ENCODE measurements at regions not wholly inside any gene's neighbourhood (a gene's known extent, or its start where the extent isn't known, plus 50 kb on each side); places are given as distances from the start of the nearest gene placed in this dataset.
"Not testable (repeated sequence)": the region's sequence is repeated elsewhere in the genome, so short reads cannot be mapped to it uniquely, and the experiment has no call there.

DNA sequence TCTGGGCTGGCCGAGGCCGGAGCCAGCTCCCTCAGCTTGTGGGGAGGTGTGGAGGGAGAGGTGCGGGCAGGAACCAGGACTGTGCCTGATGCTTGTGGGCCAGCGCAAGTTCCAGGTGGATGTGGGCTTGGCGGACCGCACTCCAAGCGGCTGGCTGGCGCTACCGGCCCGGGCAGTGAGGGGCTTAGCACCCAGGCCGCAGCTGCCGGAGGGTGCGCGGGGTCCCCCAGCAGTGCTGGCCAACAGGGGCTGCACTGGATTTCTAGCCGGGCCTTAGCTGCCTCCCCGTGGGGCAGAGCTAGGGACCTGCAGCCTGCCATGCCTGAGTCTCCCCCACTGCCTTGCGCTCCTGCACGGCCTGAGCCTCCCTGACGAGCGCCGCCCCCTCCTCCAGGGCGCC, 242.8 kb downstream of the CCSER2 start:
- no peak overlapping the region for H3K4me3 ChIP-seq (ENCODE audit: low read depth, low read length)
- DNase-seq (ENCODE audit: low read depth): no peak

DNA sequence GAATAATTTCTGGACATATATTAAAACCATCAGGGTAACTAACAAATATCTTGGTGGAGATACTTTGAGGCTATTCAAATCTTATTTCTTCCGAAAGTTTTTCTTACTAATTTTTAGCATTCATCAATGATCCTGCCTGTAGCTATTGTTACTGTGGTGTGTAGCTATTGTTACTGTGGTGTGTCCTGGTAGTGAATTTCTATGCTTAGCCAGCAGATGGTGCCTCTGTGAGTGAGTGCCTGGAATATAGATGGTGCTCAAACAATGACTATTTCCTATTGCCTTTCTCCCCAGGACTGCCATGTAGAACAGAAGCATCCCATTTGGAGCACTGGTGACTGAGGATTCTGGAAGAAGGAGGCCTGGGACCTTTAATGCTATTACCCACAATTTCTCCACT, 245.7 kb downstream of the CCSER2 start:
- DNase-seq (ENCODE audit: low read depth): no peak
- no peak overlapping the region for H3K4me3 ChIP-seq (ENCODE audit: low read depth, low read length)

DNA sequence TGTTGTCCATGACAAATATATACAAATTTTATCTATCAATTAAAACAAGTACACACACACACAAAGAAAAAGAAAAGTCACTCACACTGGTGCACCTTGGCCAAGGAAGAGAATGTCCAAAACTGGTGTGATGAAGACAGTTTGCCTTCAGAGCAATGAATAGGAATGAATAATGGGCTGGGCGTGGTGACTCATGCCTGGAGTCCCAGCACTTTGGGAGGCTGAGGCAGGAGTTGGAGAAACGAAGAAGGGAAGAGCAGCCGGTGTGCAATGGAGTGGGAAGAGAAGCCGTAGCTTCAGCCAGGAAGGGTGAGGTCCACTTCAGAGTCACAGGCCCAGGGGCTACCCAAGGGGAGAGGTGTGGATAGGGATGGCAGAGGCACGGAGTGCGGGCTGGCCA, 253.6 kb downstream of the CCSER2 start:
- no peak overlapping the region for H3K4me3 ChIP-seq (ENCODE audit: low read depth, low read length)
- DNase-seq (ENCODE audit: low read depth): no peak

DNA sequence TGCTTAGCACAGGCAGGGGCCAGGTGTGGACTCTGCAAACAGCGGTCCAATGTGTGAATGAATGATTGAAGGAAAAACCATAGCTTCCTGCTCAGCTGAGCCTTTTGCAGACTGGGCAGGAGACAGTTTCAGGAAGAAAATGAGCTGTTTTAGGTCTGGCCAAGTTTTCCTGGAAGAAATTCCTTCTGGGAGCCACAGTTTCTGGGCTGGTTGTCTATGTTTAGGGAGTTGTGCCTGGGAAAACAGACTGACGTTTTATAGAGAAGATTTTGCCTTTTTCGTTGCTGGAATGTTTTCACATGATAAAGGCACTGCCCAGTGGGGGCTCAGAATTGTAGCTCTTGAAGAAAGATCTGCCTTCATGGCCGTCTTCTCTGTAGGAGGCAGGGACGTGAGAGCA, 255.1 kb downstream of the CCSER2 start:
- no peak overlapping the region for H3K4me3 ChIP-seq (ENCODE audit: low read depth, low read length)
- no peak for DNase-seq (ENCODE audit: low read depth)

DNA sequence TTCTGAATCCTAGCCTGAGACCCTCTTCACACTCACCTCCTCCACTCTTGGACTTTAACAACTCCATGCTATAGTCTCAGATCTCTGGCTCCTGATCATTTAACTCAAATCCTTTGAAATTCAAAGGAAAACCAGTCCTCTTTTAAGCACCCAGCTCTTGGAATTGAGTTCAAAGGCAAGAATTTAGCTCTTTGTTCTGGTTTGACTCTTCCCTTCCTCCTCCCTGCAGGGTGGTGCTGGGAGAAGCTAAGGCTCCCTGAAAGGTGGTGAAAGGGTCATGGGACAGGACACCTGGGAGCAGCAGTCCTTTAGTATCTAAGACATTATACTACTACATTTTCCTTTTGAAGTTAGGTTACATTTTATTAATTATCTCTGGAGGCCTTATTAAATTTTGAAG, 259.4 kb downstream of the CCSER2 start:
- no peak overlapping the region for H3K4me3 ChIP-seq (ENCODE audit: low read depth, low read length)
- no peak for DNase-seq (ENCODE audit: low read depth)

DNA sequence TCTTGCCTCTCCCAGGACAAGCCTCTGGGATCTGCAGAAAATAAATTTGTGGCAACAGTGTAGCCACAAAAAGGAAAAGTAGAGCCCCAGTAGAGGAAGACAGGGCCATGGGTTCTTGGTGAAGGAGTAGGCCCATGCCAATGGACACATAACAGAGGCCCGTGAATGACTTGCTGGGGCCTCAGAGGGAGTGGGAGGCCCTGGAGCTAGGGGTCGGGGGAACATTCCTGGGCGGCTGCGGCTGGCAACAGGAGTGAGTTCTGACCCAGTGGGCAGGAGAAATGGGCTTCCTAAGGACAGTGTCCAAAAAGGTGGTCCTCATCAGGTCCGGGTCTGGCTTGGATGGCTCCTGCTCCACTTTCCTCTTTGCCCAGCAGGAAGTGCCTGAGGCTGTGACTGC, 260.0 kb downstream of the CCSER2 start:
- H3K4me3 ChIP-seq (ENCODE audit: low read depth, low read length): no peak overlapping the region
- DNase-seq (ENCODE audit: low read depth): no peak

DNA sequence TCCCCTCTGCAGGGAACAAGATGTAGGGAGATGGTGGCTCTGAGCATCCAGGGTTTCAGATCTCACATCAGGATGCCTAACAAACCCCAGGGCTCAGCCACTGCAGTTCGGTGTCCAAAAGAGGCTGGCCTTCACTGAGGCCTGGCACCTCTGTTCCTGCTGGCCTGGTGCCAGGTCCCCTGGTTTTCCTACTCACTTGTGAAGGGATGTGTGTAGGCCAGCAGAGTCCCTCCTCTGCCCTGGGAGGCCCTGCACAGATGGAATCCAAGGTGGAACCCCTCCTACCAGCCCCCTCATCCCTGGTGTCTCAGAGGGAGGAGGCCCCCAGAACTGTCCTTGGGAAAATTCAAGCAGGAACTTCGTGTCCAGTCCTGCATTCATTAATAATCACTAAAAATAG, 260.6 kb downstream of the CCSER2 start:
- H3K4me3 ChIP-seq (ENCODE audit: low read depth, low read length): no peak overlapping the region
- no peak for DNase-seq (ENCODE audit: low read depth)

DNA sequence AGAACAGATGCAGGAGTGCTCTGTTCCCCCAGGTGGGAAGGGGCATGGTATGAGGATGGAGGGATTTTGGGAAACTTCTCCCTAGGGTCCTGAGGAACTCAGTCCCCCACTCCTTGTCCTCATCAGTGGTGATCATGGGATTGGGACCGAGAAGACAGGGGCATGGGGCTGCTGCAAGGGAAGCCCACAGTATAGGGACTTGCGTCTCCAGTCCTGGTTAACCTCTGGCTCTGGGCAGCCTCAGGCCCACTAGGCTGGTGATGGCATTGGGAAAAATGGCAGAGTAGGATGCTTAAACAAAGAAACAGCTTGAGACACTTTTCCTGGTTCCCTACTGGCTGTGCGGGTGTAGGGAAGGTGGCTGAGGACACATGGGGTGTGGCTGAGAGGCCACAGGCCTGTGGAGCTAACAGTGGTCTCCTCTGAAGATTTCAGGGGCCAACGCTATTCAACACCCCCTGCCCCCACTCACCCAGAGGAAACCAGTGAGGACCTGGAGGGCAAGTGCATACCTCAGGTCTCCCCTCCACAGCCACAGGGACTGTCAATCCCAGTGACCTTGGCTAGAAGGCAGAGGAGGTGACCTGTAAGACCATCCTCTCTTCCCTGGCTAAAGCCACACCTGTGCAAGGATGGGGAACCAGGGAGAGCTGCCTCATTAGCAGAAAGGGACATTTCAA, 261.3 kb downstream of the CCSER2 start:
- H3K4me3 ChIP-seq (ENCODE audit: low read depth, low read length): no peak overlapping the region
- no peak for DNase-seq (ENCODE audit: low read depth)

DNA sequence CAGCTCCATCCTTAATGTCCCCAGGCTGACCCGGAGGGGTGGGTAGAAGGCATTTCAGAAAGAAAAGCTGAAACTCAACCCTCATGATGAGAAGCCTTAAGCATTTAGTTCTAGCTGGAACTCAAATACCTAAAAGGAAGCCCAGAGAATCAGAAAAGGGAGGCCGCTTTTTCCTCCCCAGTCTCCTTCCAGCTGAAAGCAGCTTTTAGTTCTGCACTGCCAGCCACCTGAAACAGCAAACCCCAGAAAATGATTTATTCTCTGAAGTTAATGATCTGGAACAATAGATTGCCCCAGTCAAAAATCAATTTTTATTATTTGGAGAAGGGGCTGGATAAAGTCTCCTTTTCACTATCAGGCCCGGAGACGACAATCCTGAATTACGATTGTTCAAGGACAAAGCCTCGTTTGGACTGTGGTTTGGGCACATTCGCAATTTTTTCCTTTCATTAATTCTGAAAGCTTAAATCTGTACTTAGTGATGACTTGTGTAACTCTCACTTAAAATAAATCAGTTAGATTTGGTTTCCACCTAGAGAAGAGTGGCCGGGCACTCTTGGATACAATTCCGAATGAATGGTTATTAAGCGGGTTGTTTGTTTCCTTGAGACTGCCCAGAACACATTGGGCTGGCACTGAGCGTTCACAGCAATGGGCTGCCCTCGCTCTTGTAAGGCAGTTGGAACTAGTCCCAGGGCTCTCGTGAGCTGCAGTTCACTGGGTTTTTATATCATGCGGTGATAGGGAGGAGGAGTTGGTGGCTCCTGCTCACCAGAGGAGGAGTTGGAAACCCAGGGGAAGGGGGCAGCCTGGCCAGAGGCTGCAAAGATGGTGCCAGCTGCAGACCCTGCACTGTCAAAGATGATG, 262.2 kb downstream of the CCSER2 start:
- H3K4me3 ChIP-seq (ENCODE audit: low read depth, low read length): no peak overlapping the region
- DNase-seq (ENCODE audit: low read depth): no peak

DNA sequence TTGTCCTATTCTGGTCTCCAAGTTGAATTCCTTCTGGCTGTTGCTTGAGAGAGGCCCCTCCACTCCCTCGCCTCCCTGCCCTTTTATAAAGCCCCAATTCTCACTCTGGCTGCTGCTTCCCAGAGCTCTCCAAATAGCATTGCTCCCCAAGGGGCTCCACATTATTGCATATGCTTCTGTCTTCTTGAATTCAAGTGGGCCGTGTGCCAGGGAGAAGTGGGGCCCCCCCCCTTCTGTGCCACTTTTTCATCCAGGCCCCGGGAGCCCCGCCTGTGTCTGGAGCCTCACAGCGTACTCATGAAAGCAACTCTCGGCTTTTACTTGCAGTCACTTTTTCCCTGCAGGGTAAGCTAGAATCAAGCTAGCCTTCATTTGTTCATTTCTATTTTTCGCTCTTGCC, 265.1 kb downstream of the CCSER2 start:
- no peak overlapping the region for H3K4me3 ChIP-seq (ENCODE audit: low read depth, low read length)
- DNase-seq (ENCODE audit: low read depth): no peak

DNA sequence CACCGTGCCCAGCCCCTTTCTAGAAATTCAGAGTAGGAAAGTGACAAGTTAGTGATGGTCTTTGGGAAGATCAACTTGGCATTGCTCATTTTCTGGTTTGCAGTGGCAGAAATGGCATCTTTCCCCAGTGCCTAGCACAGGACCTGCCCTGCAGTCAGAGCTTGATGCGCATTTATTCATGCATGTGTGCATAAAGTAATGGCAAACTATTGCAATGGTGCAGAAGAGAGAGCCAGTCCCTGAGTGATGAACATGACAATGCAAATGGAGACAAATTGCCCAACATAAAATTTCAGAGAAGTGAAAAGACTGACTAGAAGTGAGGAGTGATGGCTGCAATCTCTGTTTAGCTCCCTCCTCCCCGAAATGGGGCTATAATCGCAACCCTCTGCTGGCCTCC, 268.2 kb downstream of the CCSER2 start:
- H3K4me3 ChIP-seq (ENCODE audit: low read depth, low read length): no peak overlapping the region
- no peak for DNase-seq (ENCODE audit: low read depth)

DNA sequence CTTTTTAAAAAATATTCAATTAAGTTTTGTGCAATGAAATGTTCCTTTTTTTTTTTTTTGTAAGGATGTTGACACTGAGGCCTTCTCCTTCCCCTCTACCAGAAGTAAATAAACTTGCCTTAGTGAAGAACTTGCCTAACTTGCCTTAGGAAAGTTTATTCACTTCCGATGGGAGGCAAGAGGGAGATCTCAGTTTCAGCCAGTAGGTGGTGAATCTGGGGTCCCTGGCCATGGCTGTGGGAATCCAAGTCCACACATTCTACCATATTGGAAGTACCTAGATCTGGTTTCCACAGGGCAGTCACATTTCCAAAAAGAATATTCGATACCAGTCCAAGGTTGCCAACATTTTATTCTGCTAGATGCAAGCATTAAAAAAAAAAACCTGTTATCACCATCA, 270.9 kb downstream of the CCSER2 start:
- DNase-seq (ENCODE audit: low read depth): no peak
- H3K4me3 ChIP-seq (ENCODE audit: low read depth, low read length): no peak overlapping the region

DNA sequence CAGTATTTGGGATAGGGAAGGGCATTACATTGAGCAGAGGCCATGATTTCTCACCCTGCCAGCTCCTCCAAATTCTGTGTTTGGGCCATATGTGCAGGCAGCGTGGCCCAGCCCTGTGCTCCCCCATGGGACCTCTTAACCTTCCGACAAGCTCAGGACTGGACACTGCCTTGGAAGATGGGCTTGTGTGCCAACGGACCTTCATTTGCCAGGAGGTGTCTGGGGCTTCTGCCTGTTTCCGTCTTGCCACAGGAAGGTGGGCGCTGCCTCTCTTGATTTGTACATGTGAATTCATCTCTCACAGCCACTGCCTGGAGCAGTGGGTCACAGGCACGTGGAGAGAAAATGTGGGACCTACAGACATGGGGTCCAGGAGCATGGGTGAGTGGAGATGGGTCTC, 272.6 kb downstream of the CCSER2 start:
- DNase-seq (ENCODE audit: low read depth): no peak
- H3K4me3 ChIP-seq (ENCODE audit: low read depth, low read length): no peak overlapping the region

DNA sequence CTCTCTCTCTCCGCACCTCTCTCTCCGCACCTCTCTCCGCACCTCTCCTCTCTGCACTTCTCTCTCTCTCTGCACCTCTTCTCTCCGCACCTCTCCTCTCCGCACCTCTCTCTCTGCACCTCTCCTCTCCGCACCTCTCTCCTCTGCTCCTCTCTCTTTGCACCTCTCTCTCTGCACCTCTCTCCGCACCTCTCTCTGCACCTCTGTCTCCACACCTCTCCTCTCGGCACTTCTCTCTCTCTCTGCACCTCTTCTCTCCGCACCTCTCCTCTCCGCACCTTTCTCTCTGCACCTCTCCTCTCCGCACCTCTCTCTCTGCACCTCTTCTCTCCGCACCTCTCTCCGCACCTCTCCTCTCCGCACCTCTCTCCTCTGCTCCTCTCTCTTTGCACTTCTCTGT, 274.2 kb downstream of the CCSER2 start:
- H3K4me3 ChIP-seq (ENCODE audit: low read depth, low read length); DNase-seq (ENCODE audit: low read depth): not testable (repeated sequence)

DNA sequence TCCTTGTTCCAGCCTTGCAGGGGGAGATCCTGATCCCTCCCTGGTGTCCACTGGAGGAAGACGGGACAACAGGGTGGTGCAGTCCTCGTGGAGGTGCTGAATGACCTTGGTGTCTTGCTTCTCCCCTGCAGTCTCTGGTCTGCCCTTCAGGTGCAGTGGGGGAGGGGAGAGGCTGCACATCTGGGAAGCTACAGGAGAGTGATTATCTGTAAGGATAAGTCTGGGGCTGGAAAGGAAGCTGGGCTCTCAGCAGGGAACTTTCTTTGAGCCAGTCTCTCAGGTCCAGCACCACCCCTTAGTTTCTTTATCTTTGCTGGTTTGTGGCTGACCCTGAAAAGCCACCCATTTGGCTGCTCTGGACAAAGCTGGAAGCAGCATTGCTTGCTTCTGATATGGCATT, 275.6 kb downstream of the CCSER2 start:
- no peak overlapping the region for H3K4me3 ChIP-seq (ENCODE audit: low read depth, low read length)
- no peak for DNase-seq (ENCODE audit: low read depth)

DNA sequence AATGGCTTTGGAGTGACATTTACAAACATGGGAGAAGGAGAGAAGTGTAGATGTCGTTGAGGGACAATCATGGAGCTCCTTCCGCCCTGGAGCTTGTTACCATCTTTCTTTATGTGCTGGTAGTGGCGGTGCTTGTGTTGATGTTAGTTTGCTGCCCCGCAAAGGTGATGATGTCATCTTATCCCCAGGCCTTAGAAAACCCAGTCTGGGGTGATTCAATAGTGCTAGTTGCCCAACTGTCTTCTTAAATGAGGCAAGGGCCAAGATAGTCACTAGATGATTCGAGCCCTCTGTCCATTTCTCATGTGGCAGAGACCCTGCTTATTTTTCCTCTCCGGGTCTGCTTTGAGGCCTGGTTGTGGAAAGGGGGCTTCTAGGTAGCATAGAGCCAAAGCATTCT, 277.4 kb downstream of the CCSER2 start:
- no peak for DNase-seq (ENCODE audit: low read depth)
- H3K4me3 ChIP-seq (ENCODE audit: low read depth, low read length): no peak overlapping the region

DNA sequence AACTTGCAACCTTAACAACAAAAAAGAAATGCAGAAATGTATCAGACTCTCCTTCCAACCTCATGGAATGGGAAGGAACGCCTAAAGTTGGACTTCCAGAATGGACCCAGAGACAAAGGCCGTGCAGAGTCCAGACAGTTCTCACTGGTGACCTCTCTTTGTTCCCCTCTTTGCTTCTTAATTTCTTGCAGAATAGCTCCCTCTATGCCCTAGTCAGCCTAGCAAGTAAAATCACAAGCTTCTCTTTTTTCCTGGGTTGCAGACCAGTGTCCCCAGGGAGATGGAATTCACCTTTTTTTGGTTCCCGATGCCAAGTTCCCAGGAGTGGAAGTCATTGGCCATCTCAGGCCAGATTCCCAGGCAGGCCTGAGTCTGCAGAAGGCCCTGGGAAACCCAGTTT, 278.0 kb downstream of the CCSER2 start:
- no peak overlapping the region for H3K4me3 ChIP-seq (ENCODE audit: low read depth, low read length)
- no peak for DNase-seq (ENCODE audit: low read depth)

DNA sequence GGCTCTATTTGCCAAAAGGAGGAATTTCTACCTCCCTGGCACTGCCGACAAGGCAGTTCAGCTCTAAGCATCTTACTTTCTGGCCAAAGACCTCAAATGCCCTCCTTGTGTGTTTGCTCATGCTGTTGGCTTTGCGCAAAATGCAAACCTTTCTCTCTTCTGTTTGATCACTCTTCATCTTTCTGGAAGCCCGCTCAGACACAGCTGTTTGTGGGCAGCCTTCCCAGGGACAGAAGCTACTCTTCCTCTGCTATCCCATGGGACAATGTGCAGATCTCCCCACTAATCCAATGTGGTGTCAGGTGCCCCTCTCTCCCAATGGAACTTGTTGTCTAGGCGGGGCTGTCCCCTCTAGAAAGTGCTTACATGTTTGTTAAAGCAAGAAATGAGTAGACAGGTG, 278.7 kb downstream of the CCSER2 start:
- no peak overlapping the region for H3K4me3 ChIP-seq (ENCODE audit: low read depth, low read length)
- DNase-seq (ENCODE audit: low read depth): no peak

DNA sequence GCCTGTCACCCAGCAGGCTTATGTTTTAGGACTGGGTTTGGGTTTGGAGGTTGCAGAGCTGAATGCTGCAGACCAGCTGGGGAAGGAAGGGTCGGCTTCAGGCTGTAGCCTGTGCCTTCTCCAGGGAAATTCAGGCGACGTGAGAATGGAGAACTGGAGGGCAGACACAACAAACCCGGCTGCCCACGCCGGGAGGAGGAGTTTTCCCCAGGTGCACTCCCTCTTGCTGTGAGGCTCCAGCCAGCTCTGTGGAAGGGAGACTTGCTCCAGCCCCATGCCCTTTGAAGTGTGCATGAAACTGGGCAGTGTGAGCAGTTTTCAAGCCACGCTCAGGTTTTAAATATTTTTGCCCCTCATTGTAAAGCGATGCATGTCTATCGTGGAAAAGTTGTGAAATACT, 279.1 kb downstream of the CCSER2 start:
- no peak for DNase-seq (ENCODE audit: low read depth)
- no peak overlapping the region for H3K4me3 ChIP-seq (ENCODE audit: low read depth, low read length)

DNA sequence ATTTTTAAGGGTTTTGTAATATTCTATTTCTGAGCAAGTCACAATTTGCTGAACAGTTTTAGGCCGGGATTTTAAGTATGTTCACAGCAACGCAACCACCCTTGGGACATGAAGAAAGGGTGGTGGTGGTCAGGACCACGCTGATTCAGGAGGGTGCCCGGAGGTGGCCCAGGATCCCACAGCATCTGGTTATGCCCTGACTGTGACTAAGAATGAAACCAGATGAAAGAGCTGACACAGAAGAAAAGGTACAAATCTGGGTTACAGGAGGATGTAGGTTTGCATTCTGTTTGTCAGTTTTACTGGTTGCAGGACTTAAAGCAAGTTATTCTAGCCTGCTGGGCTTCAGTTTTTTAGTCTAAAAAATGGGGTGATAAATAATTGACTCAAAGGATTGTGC, 279.7 kb downstream of the CCSER2 start:
- no peak for DNase-seq (ENCODE audit: low read depth)
- H3K4me3 ChIP-seq (ENCODE audit: low read depth, low read length): no peak overlapping the region

DNA sequence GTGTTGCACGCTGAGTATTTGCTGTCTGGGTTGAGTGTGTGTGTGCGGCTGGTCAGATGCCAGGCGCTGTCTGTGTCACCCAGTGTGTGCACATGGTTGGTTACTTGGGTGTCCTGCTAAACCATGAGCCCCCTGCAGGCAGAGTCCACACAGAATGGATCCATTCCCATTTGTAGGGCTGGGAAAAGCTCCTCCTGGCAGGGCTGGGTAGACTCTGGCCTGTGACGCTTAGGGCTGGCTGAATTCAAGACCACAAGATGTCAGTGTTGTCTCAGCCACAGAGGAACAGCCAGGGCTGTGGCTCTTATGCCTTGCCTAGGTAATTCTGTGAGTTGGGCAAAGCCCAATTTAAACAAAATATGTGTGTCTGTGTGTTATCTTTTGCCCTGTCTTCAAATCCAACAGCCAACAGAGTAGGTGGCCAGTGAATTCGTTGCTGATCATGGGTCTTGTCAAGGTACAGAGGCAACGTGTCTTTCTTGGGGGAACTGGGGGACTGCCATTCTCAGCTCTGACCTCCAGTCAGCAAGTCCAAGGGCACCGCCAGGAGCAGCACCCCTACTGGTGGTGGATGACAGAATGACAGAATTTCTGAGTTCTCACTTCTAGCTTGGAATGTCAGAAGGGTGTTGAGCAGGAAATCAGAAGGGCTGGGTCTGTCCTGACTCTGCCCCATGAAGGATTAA, 285.1 kb downstream of the CCSER2 start:
- DNase-seq (ENCODE audit: low read depth): no peak

More for the DNA sequence above, 285.1 kb downstream of the CCSER2 start:
- H3K4me3 ChIP-seq (ENCODE audit: low read depth, low read length): no peak overlapping the region
